ENCODE measurements at regions not wholly inside any gene's neighbourhood (a gene's known extent, or its start where the extent isn't known, plus 50 kb on each side); places are given as distances from the start of the nearest gene placed in this dataset.
"Not testable (repeated sequence)": the region's sequence is repeated elsewhere in the genome, so short reads cannot be mapped to it uniquely, and the experiment has no call there.

- Mint-ChIP-seq H3K27ac (no peak overlapping the region), H3K4me3 (no peak overlapping the region), H3K36me3 (peaks cover 0 to 28% (median 1%) of the 10 kb centered on the region in 5 donors), H3K4me1 (peaks cover 0 to 6% (median 0%) of the 10 kb centered on the region in 7 donors), H3K27me3 (no peaks in the 10 kb centered on the region), H3K9me3 (peaks cover 22 to 34% (median 31%) of the 10 kb centered on the region in 11 donors)
- ATAC-seq (no peak), DNase-seq (no peak)
- no peaks in the 10 kb centered on the region for H3K27me3 ChIP-seq (ENCODE audit: control insufficient read depth in 2 of 2, insufficient read depth in 2 of 2, low read length in 2 of 2)
- no peak overlapping the region for H3K4me3 ChIP-seq (ENCODE audit: low read length)
- intact Hi-C loops (cut with micrococcal nuclease), result no loop called here
- H3K9me3 ChIP-seq (ENCODE audit: control insufficient read depth in 2 of 3, low read length in 3 of 3), result peaks cover 0 to 11% (median 0%) of the 10 kb centered on the region in 3 experiments
- no peaks in the 10 kb centered on the region for H3K4me1 ChIP-seq (ENCODE audit: control insufficient read depth in 2 of 2, insufficient read depth in 2 of 2, low read length in 2 of 2)
- ChIA-PET POLR2A (no interaction called here), CTCF (no interaction called here)
- no peaks in the 10 kb centered on the region for H3K36me3 ChIP-seq (ENCODE audit: control insufficient read depth in 2 of 3, insufficient read depth in 3 of 3, low read length in 3 of 3)
- no peak overlapping the region for H3K27ac ChIP-seq (ENCODE audit: low read depth, low read length)
These were observed 268.3 kb upstream of the REG3G start for GRCh38 chr2:78757191-78757590.

- peaks cover 0 to 6% (median 0%) of the 10 kb centered on the region in 7 donors for H3K4me1 Mint-ChIP-seq
- Histone ChIP-seq H3K27me3 (ENCODE audit: control insufficient read depth in 2 of 2, insufficient read depth in 2 of 2, low read length in 2 of 2) (no peaks in the 10 kb centered on the region), H3K27ac (ENCODE audit: low read depth, low read length) (no peak overlapping the region), H3K36me3 (ENCODE audit: control insufficient read depth in 2 of 3, insufficient read depth in 3 of 3, low read length in 3 of 3) (no peaks in the 10 kb centered on the region), H3K9me3 (ENCODE audit: control insufficient read depth in 2 of 3, low read length in 3 of 3) (peaks cover 0 to 11% (median 0%) of the 10 kb centered on the region in 3 experiments), H3K4me3 (ENCODE audit: low read length) (no peak overlapping the region), H3K4me1 (ENCODE audit: control insufficient read depth in 2 of 2, insufficient read depth in 2 of 2, low read length in 2 of 2) (no peaks in the 10 kb centered on the region)
- peaks cover 23 to 38% (median 35%) of the 10 kb centered on the region in 11 donors for H3K9me3 Mint-ChIP-seq
- no peaks in the 10 kb centered on the region for H3K27me3 Mint-ChIP-seq
- no peak for DNase-seq
- peaks cover 0 to 28% (median 2%) of the 10 kb centered on the region in 5 donors for H3K36me3 Mint-ChIP-seq
- POLR2A ChIA-PET, result no interaction called here
- no peak overlapping the region for H3K4me3 Mint-ChIP-seq
- CTCF ChIA-PET, result no interaction called here
- no peak overlapping the region for H3K27ac Mint-ChIP-seq
- intact Hi-C loops (cut with micrococcal nuclease), result no loop called here
- no peak for ATAC-seq
These were observed 267.9 kb upstream of the REG3G start for GRCh38 chr2:78757640-78758039.

GRCh38 chr2:78758765-78759164 is 266.7 kb upstream of the REG3G start:
- H3K4me3 ChIP-seq (ENCODE audit: low read length); intact Hi-C loops (cut with micrococcal nuclease); H3K27ac Mint-ChIP-seq; CTCF ChIA-PET; H3K27me3 Mint-ChIP-seq; DNase-seq; H3K4me3 Mint-ChIP-seq; POLR2A ChIA-PET; ATAC-seq; H3K4me1 ChIP-seq (ENCODE audit: control insufficient read depth in 2 of 2, insufficient read depth in 2 of 2, low read length in 2 of 2); H3K27ac ChIP-seq (ENCODE audit: low read depth, low read length); H3K27me3 ChIP-seq (ENCODE audit: control insufficient read depth in 2 of 2, insufficient read depth in 2 of 2, low read length in 2 of 2); H3K4me1 Mint-ChIP-seq; H3K36me3 ChIP-seq (ENCODE audit: control insufficient read depth in 2 of 3, insufficient read depth in 3 of 3, low read length in 3 of 3): not testable (repeated sequence)
- Mint-ChIP-seq H3K9me3 (peaks cover 25 to 49% (median 41%) of the 10 kb centered on the region in 11 donors), H3K36me3 (peaks cover 0 to 28% (median 2%) of the 10 kb centered on the region in 5 donors)
- H3K9me3 ChIP-seq (ENCODE audit: control insufficient read depth in 2 of 3, low read length in 3 of 3), result peaks cover 0 to 11% (median 0%) of the 10 kb centered on the region in 3 experiments

- H3K4me1 ChIP-seq (ENCODE audit: control insufficient read depth in 2 of 2, insufficient read depth in 2 of 2, low read length in 2 of 2), result no peaks in the 10 kb centered on the region
- H3K9me3 ChIP-seq (ENCODE audit: control insufficient read depth in 2 of 3, low read length in 3 of 3), result peaks cover 0 to under 1% (median 0%) of the 10 kb centered on the region in 3 experiments
- Mint-ChIP-seq H3K27ac (no peak overlapping the region), H3K36me3 (peaks cover 0 to 8% (median 2%) of the 10 kb centered on the region in 5 donors), H3K27me3 (no peaks in the 10 kb centered on the region), H3K4me3 (no peak overlapping the region), H3K4me1 (no peaks in the 10 kb centered on the region), H3K9me3 (peaks cover 14 to 50% (median 24%) of the 10 kb centered on the region in 11 donors)
- POLR2A ChIA-PET, result no interaction called here
- ATAC-seq (no peak), DNase-seq (no peak)
- no peak overlapping the region for H3K27ac ChIP-seq (ENCODE audit: low read depth, low read length)
- no peak overlapping the region for H3K4me3 ChIP-seq (ENCODE audit: low read length)
- no peaks in the 10 kb centered on the region for H3K27me3 ChIP-seq (ENCODE audit: control insufficient read depth in 2 of 2, insufficient read depth in 2 of 2, low read length in 2 of 2)
- H3K36me3 ChIP-seq (ENCODE audit: control insufficient read depth in 2 of 3, insufficient read depth in 3 of 3, low read length in 3 of 3), result no peaks in the 10 kb centered on the region
- CTCF ChIA-PET, result no interaction called here
- intact Hi-C loops (cut with micrococcal nuclease), result no loop called here
These were observed 259.0 kb upstream of the REG3G start for GRCh38 chr2:78766459-78766858.

- Histone ChIP-seq H3K4me3 (ENCODE audit: low read length) (no peak overlapping the region), H3K4me1 (ENCODE audit: control insufficient read depth in 2 of 2, insufficient read depth in 2 of 2, low read length in 2 of 2) (no peaks in the 10 kb centered on the region), H3K27ac (ENCODE audit: low read depth, low read length) (no peak overlapping the region), H3K27me3 (ENCODE audit: control insufficient read depth in 2 of 2, insufficient read depth in 2 of 2, low read length in 2 of 2) (no peaks in the 10 kb centered on the region), H3K9me3 (ENCODE audit: control insufficient read depth in 2 of 3, low read length in 3 of 3) (no peaks in the 10 kb centered on the region), H3K36me3 (ENCODE audit: control insufficient read depth in 2 of 3, insufficient read depth in 3 of 3, low read length in 3 of 3) (no peaks in the 10 kb centered on the region)
- no peak overlapping the region for H3K4me3 Mint-ChIP-seq
- H3K27me3 Mint-ChIP-seq, result no peaks in the 10 kb centered on the region
- peaks cover 3 to 38% (median 9%) of the 10 kb centered on the region in 11 donors for H3K9me3 Mint-ChIP-seq
- H3K27ac Mint-ChIP-seq, result no peak overlapping the region
- ChIA-PET POLR2A (no interaction called here), CTCF (no interaction called here)
- intact Hi-C loops (cut with micrococcal nuclease), result no loop called here
- ATAC-seq (no peak), DNase-seq (no peak)
- H3K4me1 Mint-ChIP-seq, result no peaks in the 10 kb centered on the region
- no peaks in the 10 kb centered on the region for H3K36me3 Mint-ChIP-seq
These were observed 257.5 kb upstream of the REG3G start for GRCh38 chr2:78768016-78768415.

GRCh38 chr2:78775291-78775690 is 250.2 kb upstream of the REG3G start:
- H3K9me3 Mint-ChIP-seq, result peaks cover 4 to 38% (median 14%) of the 10 kb centered on the region in 11 donors
- H3K27ac ChIP-seq (ENCODE audit: low read depth, low read length), result no peak overlapping the region
- no peak overlapping the region for H3K4me3 Mint-ChIP-seq
- ATAC-seq (no peak), DNase-seq (no peak)
- no peaks in the 10 kb centered on the region for H3K4me1 ChIP-seq (ENCODE audit: control insufficient read depth in 2 of 2, insufficient read depth in 2 of 2, low read length in 2 of 2)
- no peak overlapping the region for H3K4me3 ChIP-seq (ENCODE audit: low read length)
- CTCF ChIA-PET, result no interaction called here
- H3K9me3 ChIP-seq (ENCODE audit: control insufficient read depth in 2 of 3, low read length in 3 of 3), result no peaks in the 10 kb centered on the region
- H3K27me3 ChIP-seq (ENCODE audit: control insufficient read depth in 2 of 2, insufficient read depth in 2 of 2, low read length in 2 of 2), result no peaks in the 10 kb centered on the region
- H3K36me3 ChIP-seq (ENCODE audit: control insufficient read depth in 2 of 3, insufficient read depth in 3 of 3, low read length in 3 of 3), result no peaks in the 10 kb centered on the region
- no peaks in the 10 kb centered on the region for H3K27me3 Mint-ChIP-seq
- H3K36me3 Mint-ChIP-seq, result no peaks in the 10 kb centered on the region
- no peaks in the 10 kb centered on the region for H3K4me1 Mint-ChIP-seq
- POLR2A ChIA-PET, result no interaction called here
- intact Hi-C loops (cut with micrococcal nuclease), result no loop called here
- no peak overlapping the region for H3K27ac Mint-ChIP-seq

GRCh38 chr2:78778756-78779510 is 246.6 kb upstream of the REG3G start:
- H3K36me3 ChIP-seq (ENCODE audit: control insufficient read depth in 2 of 3, insufficient read depth in 3 of 3, low read length in 3 of 3), result no peaks in the 10 kb centered on the region
- no peak for DNase-seq
- no peak overlapping the region for H3K4me3 ChIP-seq (ENCODE audit: low read length)
- ChIA-PET CTCF (no interaction called here), POLR2A (no interaction called here)
- Mint-ChIP-seq H3K4me3 (no peak overlapping the region), H3K36me3 (no peaks in the 10 kb centered on the region), H3K4me1 (no peaks in the 10 kb centered on the region), H3K9me3 (peaks cover 3 to 32% (median 14%) of the 10 kb centered on the region in 11 donors), H3K27me3 (no peaks in the 10 kb centered on the region), H3K27ac (no peak overlapping the region)
- intact Hi-C loops (cut with micrococcal nuclease), result no loop called here
- no peaks in the 10 kb centered on the region for H3K27me3 ChIP-seq (ENCODE audit: control insufficient read depth in 2 of 2, insufficient read depth in 2 of 2, low read length in 2 of 2)
- no peaks in the 10 kb centered on the region for H3K9me3 ChIP-seq (ENCODE audit: control insufficient read depth in 2 of 3, low read length in 3 of 3)
- no peak for ATAC-seq
- no peaks in the 10 kb centered on the region for H3K4me1 ChIP-seq (ENCODE audit: control insufficient read depth in 2 of 2, insufficient read depth in 2 of 2, low read length in 2 of 2)
- H3K27ac ChIP-seq (ENCODE audit: low read depth, low read length), result no peak overlapping the region
